Activated T-helper 17 cell treated with anti-CD3 and anti-CD28 coated beads, Interleukin-2, amount 50 U/mL, for 72 hours (primary cell): ENCODE measurements at regions not wholly inside any gene's neighbourhood (a gene's known extent, or its start where the extent isn't known, plus 50 kb on each side); places are given as distances from the start of the nearest gene placed in this dataset.

Experiments used
- ATAC-seq: fragments of 150-1000 bp; cut with Tn5 transposase; replicated peaks from 2 replicates; pipeline ENCODE4 v1.10.0; 2021; ENCODE audit warnings: mild to moderate bottlenecking, moderate library complexity
- H3K27ac Mint-ChIP-seq: one replicate; pipeline ENCODE4 v1.8.0; 2022; ENCODE audit warnings: mixed read lengths
- H3K27me3 Mint-ChIP-seq: one replicate; pipeline ENCODE4 v1.8.0; 2022; ENCODE audit warnings: mixed read lengths
- H3K36me3 Mint-ChIP-seq: one replicate; pipeline ENCODE4 v1.8.0; 2022; ENCODE audit warnings: low read depth, mild to moderate bottlenecking, mixed read lengths
- H3K4me1 Mint-ChIP-seq: one replicate; pipeline ENCODE4 v1.8.0; 2022; ENCODE audit warnings: mixed read lengths
- H3K4me3 Mint-ChIP-seq: one replicate; pipeline ENCODE4 v1.8.0; 2022; ENCODE audit warnings: mild to moderate bottlenecking, mixed read lengths
- H3K9me3 Mint-ChIP-seq: one replicate; pipeline ENCODE4 v1.8.0; 2022; ENCODE audit warnings: mixed read lengths

DNA sequence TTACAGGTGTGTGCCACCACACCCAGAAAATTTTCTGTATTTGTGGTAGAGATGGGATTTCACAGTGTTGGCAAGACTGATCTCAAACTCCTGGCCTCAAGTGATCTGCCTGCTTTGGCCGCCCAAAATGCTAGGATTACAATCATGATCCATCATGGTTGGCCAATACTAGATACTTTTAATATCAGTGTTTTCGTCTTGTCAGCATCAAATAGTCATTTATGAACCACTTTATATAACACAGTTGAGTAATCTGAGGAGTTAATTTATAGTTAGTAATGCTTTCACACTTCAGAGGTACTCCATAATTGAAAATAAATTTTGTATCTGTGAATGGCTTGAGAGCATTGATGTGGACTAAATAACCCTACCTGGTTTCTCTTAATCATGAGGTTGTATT is 178.6 kb downstream of the TRAM1L1 start:
- no peak overlapping the region for H3K27ac Mint-ChIP-seq
- no peak overlapping the region for H3K4me3 Mint-ChIP-seq
- peaks cover 10% of the 10 kb centered on the region for H3K9me3 Mint-ChIP-seq
- no peaks in the 10 kb centered on the region for H3K27me3 Mint-ChIP-seq
- ATAC-seq, result no peak
- H3K36me3 Mint-ChIP-seq, result no peaks in the 10 kb centered on the region
- H3K4me1 Mint-ChIP-seq, result no peaks in the 10 kb centered on the region

DNA sequence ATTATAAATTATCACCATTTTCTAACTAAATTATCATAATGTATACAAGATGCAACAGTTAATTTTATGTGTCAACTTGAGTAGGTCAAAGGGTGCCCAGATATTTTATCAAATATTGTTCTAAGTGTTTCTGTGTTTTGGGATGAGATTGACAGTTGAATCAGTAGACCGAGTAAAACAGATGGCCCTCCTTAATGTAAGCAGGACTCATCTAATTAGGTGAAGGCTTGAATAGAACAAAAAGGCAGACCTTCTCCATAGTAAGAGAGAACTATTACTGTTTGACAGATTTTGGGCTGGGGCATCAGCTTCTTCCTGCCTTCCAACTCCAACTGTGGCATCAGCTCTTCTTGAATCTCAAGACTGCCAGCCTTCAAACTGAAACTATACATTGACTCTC is 185.8 kb downstream of the TRAM1L1 start:
- Mint-ChIP-seq H3K36me3 (no peaks in the 10 kb centered on the region), H3K4me3 (no peak overlapping the region), H3K4me1 (no peaks in the 10 kb centered on the region), H3K9me3 (peaks cover 9% of the 10 kb centered on the region), H3K27me3 (no peaks in the 10 kb centered on the region), H3K27ac (no peak overlapping the region)
- no peak for ATAC-seq

DNA sequence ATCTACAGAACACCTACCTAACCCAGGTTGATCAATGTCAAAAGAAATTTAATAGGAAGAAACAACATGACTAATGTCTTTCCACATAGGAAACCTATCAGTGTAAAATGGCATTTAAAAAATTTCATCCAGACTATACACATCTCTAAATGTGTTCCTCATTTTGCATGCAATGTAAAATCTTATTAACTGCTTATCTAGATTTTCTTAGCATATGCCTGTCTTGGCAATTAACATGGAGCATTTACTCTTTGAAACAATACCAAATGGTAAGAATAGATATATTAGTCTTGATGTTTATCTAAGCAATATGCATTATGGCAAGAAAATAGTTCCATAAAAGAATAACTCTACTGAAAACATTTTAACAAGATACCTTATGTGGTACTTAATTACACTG is 199.8 kb downstream of the TRAM1L1 start:
- H3K36me3 Mint-ChIP-seq, result no peaks in the 10 kb centered on the region
- H3K9me3 Mint-ChIP-seq, result peaks cover 4% of the 10 kb centered on the region
- ATAC-seq, result no peak
- H3K27me3 Mint-ChIP-seq, result no peaks in the 10 kb centered on the region
- H3K4me1 Mint-ChIP-seq, result no peaks in the 10 kb centered on the region
- no peak overlapping the region for H3K27ac Mint-ChIP-seq
- no peak overlapping the region for H3K4me3 Mint-ChIP-seq

DNA sequence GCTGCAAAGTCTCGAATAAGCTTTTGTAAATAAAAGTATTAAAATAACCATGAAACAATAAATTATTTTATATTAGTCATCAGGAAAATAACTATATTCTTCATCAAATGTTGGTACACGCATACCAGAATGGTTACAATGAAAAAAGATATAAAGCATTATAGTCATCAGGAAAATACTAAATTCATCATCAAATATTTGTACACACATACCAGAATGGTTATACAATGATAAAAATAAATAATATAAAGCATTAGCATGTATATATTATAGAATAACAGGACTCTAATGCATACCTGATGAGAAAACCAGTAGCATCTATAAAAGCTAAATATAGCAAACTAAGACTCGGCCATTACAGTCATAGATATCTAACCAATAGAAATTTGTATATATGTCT is 202.9 kb downstream of the TRAM1L1 start:
- Mint-ChIP-seq H3K9me3 (peaks cover 4% of the 10 kb centered on the region), H3K4me1 (no peaks in the 10 kb centered on the region), H3K27me3 (no peaks in the 10 kb centered on the region)

DNA sequence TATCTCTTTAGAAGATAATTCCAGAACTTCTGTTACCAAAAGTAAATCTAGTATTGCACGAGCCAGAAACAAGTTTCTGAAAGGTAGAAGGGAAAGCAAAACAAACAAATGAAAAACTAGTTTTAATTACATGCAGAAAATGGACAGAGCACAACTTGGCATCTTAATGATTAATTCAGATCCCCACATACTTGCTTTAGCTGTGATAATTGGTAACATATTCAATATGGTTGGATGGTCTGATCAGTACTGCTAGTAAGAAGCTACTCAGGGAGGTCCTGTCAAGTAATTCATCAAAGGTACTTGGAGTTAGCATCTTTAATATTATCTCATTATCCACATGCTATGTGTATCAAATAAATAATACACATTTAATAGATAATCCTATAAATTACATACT is 204.3 kb downstream of the TRAM1L1 start:
- H3K9me3 Mint-ChIP-seq, result peaks cover 4% of the 10 kb centered on the region
- no peaks in the 10 kb centered on the region for H3K4me1 Mint-ChIP-seq
- no peaks in the 10 kb centered on the region for H3K27me3 Mint-ChIP-seq
- no peaks in the 10 kb centered on the region for H3K36me3 Mint-ChIP-seq
- no peak for ATAC-seq
- H3K4me3 Mint-ChIP-seq, result no peak overlapping the region
- no peak overlapping the region for H3K27ac Mint-ChIP-seq

More for the DNA sequence above, 202.9 kb downstream of the TRAM1L1 start:
- no peak overlapping the region for H3K4me3 Mint-ChIP-seq
- H3K27ac Mint-ChIP-seq, result no peak overlapping the region
- ATAC-seq, result no peak
- H3K36me3 Mint-ChIP-seq, result no peaks in the 10 kb centered on the region

DNA sequence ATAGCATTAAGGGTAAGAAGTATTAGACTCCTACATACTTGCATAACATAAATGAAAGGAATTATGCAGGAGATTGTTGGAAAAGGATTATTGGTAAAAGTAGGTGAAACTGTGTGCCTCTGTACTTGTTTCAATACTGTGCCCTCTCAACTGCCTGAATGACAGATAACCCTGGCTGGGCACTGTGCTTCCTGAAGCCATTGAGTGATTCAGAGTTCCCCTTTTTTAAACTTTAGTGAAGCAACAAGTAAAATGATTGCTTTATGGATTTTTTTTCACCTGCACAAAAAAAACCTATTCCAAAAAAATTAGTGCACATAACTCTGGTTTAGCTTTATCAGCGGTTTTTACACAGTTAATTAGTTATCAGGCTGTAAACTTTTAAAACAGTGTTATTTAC is 204.8 kb downstream of the TRAM1L1 start:
- Mint-ChIP-seq H3K4me1 (no peaks in the 10 kb centered on the region), H3K36me3 (no peaks in the 10 kb centered on the region), H3K4me3 (no peak overlapping the region), H3K27me3 (no peaks in the 10 kb centered on the region), H3K27ac (no peak overlapping the region), H3K9me3 (peaks cover 4% of the 10 kb centered on the region)
- ATAC-seq, result no peak

DNA sequence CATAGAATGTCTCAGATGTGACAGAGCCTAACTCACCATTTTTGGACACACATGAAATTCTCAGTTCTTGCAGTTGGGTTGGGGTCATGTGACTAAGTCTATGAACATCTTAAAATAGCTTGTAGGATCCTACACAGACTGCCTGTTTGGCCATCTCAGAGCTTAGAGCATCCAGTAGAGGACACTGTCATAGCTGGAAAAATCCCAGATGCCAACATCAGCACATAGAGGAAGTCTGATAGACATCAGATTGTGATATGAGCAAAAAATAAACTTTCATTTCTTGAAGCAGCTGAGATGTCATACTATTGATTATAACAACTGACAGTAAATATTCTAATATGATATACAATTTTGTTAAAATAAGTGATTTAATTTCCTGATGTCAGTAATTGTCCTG is 207.1 kb downstream of the TRAM1L1 start:
- Mint-ChIP-seq H3K27me3 (no peaks in the 10 kb centered on the region), H3K36me3 (no peaks in the 10 kb centered on the region), H3K4me3 (no peak overlapping the region), H3K4me1 (no peaks in the 10 kb centered on the region), H3K9me3 (peaks cover 3% of the 10 kb centered on the region), H3K27ac (no peak overlapping the region)
- ATAC-seq, result no peak

DNA sequence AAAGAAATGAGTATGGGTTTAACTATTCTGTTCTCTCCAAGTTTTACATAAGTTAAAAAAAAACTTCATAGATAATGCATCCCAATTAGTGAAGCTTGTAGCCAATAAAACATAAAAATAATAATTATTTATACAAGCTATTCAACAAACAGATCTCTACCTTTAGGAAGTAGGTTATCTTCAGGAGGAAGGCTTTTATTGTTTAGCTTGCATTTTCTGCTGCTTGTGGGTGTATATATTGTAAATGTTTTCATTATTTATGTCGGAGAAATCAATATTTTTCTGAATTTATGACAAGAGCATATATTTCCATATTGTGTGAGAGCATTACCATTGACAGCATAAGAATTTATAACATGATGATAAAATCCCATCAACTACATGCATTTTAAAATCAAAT is 208.3 kb downstream of the TRAM1L1 start:
- no peaks in the 10 kb centered on the region for H3K36me3 Mint-ChIP-seq
- no peak for ATAC-seq
- no peaks in the 10 kb centered on the region for H3K27me3 Mint-ChIP-seq
- H3K4me1 Mint-ChIP-seq, result no peaks in the 10 kb centered on the region
- no peak overlapping the region for H3K4me3 Mint-ChIP-seq
- H3K27ac Mint-ChIP-seq, result no peak overlapping the region
- peaks cover 3% of the 10 kb centered on the region for H3K9me3 Mint-ChIP-seq

DNA sequence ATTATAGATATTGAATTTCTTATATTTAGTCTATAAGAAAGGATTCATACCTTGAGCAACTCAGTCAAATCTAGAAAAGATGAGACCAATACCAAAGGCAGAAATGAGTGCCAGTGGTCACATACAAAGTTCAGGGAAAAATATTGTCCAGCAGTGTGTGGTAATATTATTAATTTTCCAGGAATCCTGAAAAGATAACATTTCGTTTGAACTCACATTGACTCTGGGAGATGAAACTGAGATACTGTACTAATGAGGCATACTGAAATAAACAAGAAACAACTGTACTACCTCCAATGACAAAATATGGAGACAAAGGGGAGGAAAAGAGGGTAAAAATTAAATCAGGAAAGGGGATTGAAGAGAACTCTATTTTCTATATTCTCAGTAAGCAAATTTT is 212.4 kb downstream of the TRAM1L1 start:
- no peak overlapping the region for H3K4me3 Mint-ChIP-seq
- no peak overlapping the region for H3K27ac Mint-ChIP-seq
- no peaks in the 10 kb centered on the region for H3K36me3 Mint-ChIP-seq
- H3K9me3 Mint-ChIP-seq, result peaks cover 3% of the 10 kb centered on the region
- ATAC-seq, result no peak
- H3K27me3 Mint-ChIP-seq, result no peaks in the 10 kb centered on the region
- no peaks in the 10 kb centered on the region for H3K4me1 Mint-ChIP-seq

DNA sequence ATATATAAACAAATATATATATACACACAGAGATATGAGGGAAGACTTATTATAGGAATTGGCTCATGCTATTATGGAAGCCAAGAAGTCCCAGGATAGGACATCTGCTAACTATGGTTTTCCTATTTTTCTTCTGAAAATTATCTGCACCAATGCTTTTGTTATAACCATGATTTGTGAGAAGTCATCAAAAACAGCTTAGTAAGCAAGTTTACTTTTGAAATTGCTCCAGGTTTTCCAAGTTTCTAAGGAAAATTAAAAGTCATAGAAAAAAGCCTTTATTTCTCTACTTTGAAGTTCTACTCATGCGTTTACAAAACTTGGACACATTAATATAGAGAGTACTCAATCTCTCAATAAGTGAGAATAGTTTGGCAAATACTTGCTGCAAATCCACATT is 213.1 kb downstream of the TRAM1L1 start:
- no peak for ATAC-seq
- H3K4me3 Mint-ChIP-seq, result no peak overlapping the region
- H3K4me1 Mint-ChIP-seq, result no peaks in the 10 kb centered on the region
- H3K27ac Mint-ChIP-seq, result no peak overlapping the region
- peaks cover 3% of the 10 kb centered on the region for H3K9me3 Mint-ChIP-seq
- no peaks in the 10 kb centered on the region for H3K27me3 Mint-ChIP-seq
- H3K36me3 Mint-ChIP-seq, result no peaks in the 10 kb centered on the region

DNA sequence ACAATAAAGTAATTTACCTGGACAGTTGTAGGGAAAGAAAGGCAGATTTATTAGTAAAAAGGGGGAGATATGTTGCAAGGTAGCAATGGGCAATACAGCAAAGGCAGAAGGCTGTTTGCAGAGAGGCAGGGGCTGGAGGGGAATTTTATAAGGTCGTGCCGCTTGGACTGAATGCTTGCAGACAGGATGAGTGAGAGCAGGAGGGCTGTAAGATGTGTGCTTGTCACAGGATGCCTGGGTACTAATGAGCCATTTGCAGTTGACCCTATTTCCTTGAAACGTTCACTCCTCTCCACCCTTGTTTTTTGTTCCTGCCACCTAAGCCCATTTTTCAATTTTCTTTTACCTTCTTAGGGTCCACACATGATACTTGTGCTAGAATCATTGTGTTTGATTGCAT is 214.7 kb downstream of the TRAM1L1 start:
- no peaks in the 10 kb centered on the region for H3K27me3 Mint-ChIP-seq
- no peak overlapping the region for H3K27ac Mint-ChIP-seq
- no peaks in the 10 kb centered on the region for H3K36me3 Mint-ChIP-seq
- no peak overlapping the region for H3K4me3 Mint-ChIP-seq
- peaks cover 3% of the 10 kb centered on the region for H3K9me3 Mint-ChIP-seq
- ATAC-seq, result no peak
- no peaks in the 10 kb centered on the region for H3K4me1 Mint-ChIP-seq

DNA sequence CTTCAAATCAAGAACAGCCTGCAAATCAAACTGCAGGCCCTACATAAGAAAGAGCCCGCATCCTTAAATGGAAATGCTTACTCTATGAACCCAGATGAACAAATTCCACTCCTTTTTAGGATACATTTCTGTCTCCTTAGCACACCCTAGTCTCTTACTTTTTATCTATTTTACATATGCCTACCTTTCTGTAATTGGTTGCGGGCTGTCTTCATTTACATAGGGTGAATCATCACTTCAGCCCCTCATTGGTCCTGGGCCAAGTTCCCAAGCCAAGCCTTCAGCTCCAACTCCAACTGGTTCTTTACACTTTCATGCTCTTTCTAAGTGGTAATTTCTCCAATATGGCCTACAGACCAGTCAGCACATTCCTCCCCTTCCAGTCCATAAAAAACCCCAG is 219.3 kb downstream of the TRAM1L1 start:
- Mint-ChIP-seq H3K9me3 (no peaks in the 10 kb centered on the region), H3K36me3 (no peaks in the 10 kb centered on the region), H3K4me1 (no peaks in the 10 kb centered on the region), H3K27me3 (no peaks in the 10 kb centered on the region), H3K27ac (no peak overlapping the region), H3K4me3 (no peak overlapping the region)
- ATAC-seq, result no peak

DNA sequence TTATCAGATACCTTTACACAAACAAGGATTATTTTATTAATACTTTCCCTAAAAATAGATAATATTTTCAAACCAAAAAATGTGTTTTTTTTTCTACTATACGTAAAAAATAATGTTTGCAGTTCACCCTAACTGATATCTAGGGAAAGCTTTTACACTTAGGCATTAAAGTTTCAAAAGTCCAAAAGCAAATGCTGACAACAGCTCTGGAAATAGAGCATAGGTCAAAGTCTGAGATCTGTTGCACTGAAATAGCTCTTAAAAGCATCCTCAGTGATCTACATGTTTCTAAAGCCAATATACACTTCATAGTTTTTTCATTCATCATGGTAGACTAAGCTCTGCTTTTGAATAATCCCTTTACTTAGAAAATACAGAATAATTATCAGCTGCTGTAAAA is 222.8 kb downstream of the TRAM1L1 start:
- H3K4me1 Mint-ChIP-seq, result no peaks in the 10 kb centered on the region
- ATAC-seq, result no peak
- no peak overlapping the region for H3K4me3 Mint-ChIP-seq
- H3K9me3 Mint-ChIP-seq, result no peaks in the 10 kb centered on the region
- no peaks in the 10 kb centered on the region for H3K36me3 Mint-ChIP-seq
- H3K27me3 Mint-ChIP-seq, result no peaks in the 10 kb centered on the region
- no peak overlapping the region for H3K27ac Mint-ChIP-seq

DNA sequence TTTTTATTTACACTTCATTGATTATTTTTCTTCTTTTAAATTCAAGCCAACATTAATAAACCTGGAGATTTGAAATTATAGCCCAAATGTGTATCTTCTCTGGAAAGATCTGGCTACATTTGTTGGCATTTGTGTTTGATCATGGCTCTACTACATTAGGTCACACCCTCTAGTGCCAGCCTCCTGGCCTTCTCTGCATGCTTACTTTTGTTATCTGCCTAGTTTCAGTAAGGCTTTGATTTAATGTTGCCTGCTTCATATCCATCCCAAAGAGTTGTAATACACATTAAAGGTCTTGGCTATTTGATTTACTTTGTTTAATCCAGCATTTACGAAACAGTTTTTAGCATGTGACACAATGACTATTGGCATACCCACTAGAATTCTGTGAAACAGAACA is 224.5 kb downstream of the TRAM1L1 start:
- Mint-ChIP-seq H3K9me3 (no peaks in the 10 kb centered on the region), H3K27me3 (no peaks in the 10 kb centered on the region), H3K27ac (no peak overlapping the region), H3K4me1 (no peaks in the 10 kb centered on the region), H3K36me3 (no peaks in the 10 kb centered on the region), H3K4me3 (no peak overlapping the region)
- ATAC-seq, result no peak

DNA sequence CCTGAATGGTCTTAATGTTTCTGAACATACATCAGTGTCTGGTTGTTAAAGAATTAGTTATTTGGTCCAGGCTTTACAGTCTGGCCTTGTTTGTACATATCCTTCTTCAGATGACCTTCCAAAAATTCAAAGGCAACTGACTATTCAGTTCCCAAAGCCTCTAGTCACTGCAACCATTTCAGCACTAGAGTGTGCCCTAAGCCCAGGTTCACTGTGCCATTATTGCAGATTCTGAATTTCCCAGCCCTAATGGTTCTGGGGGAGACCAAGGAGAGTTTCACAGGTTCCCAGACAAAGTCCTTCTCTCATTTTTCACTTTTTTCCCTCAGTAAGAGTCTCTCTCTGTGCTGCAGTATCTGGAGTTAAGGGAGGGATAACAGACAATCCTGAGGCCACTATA is 235.8 kb downstream of the TRAM1L1 start:
- ATAC-seq, result no peak
- Mint-ChIP-seq H3K4me3 (no peak overlapping the region), H3K9me3 (peaks cover 13% of the 10 kb centered on the region), H3K36me3 (no peaks in the 10 kb centered on the region), H3K27me3 (no peaks in the 10 kb centered on the region), H3K4me1 (no peaks in the 10 kb centered on the region), H3K27ac (no peak overlapping the region)

DNA sequence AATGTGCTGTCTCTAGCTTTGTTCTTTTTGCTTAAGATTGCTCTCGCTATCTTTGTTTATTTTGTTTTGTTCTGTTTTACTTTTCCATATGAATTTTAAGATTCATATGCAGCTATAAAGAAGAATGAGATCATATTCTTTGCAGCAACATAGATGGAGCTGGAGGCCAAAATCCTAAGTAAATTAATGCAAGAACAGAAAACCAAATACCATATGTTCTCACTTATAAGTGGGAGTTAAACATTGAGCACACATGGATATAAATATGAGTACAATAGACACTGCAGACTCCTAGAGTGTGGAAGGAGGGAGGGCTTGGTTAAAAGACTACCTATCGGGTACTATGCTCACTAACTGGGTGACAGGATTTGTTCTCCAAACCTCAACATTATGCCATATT is 237.8 kb downstream of the TRAM1L1 start:
- Mint-ChIP-seq H3K4me1 (no peaks in the 10 kb centered on the region), H3K27ac (no peak overlapping the region), H3K27me3 (no peaks in the 10 kb centered on the region), H3K4me3 (no peak overlapping the region), H3K9me3 (peaks cover 18% of the 10 kb centered on the region), H3K36me3 (no peaks in the 10 kb centered on the region)
- no peak for ATAC-seq
